Muscle of leg (tissue), 3 donors: ENCODE measurements at regions not wholly inside any gene's neighbourhood (a gene's known extent, or its start where the extent isn't known, plus 50 kb on each side); places are given as distances from the start of the nearest gene placed in this dataset.

Source experiments
- DNase-seq: peaks from one replicate; pipeline ENCODE4 v3.0.0; 2013
- H3K27ac ChIP-seq: one replicate; pipeline ENCODE4 v1.5.1; 2013; ENCODE audit warnings: mild to moderate bottlenecking, low read length, control low read depth
- H3K27me3 ChIP-seq: one replicate; pipeline ENCODE4 v1.6.1; 2013; ENCODE audit warnings: low read length; ENCODE audit not compliant: control insufficient read depth, insufficient read depth
- H3K36me3 ChIP-seq: one replicate; pipeline ENCODE4 v1.6.1; 2013; ENCODE audit warnings: low read length; ENCODE audit not compliant: control insufficient read depth, insufficient read depth
- H3K4me1 ChIP-seq: one replicate; pipeline ENCODE4 v1.6.1; 2013; ENCODE audit warnings: low read length; ENCODE audit not compliant: control insufficient read depth, insufficient read depth
- H3K4me3 ChIP-seq: one replicate; pipeline ENCODE4 v1.5.1; 2013; ENCODE audit warnings: low read length, control low read depth
- H3K9me3 ChIP-seq: replicated peaks from 2 replicates; pipeline ENCODE4 v1.6.1; 2013; ENCODE audit warnings: low read depth, low read length; ENCODE audit not compliant: control insufficient read depth
- WGBS: methylation state at CpG from one replicate; pipeline ENCODE4 v1.1.5; 2013; ENCODE audit warnings: missing lambda C conversion rate; ENCODE audit not compliant: insufficient coverage; 5-methylcytosine and 5-hydroxymethylcytosine counted together

- H3K27ac ChIP-seq: no peak overlapping the region
- DNase-seq: peak; percentile 68
These were observed 831.5 kb upstream of the NR2F2 start for GRCh38 chr15:95498961-95499360.

GRCh38 chr15:95499397-95499796, 831.1 kb upstream of the NR2F2 start:
- 80% methylated on average over 1 of the region's 3 CpGs for WGBS
- H3K27ac ChIP-seq: peak overlapping the region; percentile 8
- no peaks in the 10 kb centered on the region for H3K9me3 ChIP-seq
- peak; percentile 32 for DNase-seq
- no peaks in the 10 kb centered on the region for H3K36me3 ChIP-seq
- H3K4me1 ChIP-seq: no peaks in the 10 kb centered on the region
- H3K27me3 ChIP-seq: no peaks in the 10 kb centered on the region
- H3K4me3 ChIP-seq: no peak overlapping the region

More at GRCh38 chr15:95498961-95499360, 831.5 kb upstream of the NR2F2 start:
- Histone ChIP-seq H3K27me3 (no peaks in the 10 kb centered on the region), H3K36me3 (no peaks in the 10 kb centered on the region), H3K9me3 (no peaks in the 10 kb centered on the region), H3K4me3 (no peak overlapping the region), H3K4me1 (peaks cover 4% of the 10 kb centered on the region)

GRCh38 chr15:95501865-95502264, 828.6 kb upstream of the NR2F2 start:
- no peak for DNase-seq
- no peaks in the 10 kb centered on the region for H3K4me1 ChIP-seq
- H3K4me3 ChIP-seq: no peak overlapping the region
- no peaks in the 10 kb centered on the region for H3K36me3 ChIP-seq
- no peak overlapping the region for H3K27ac ChIP-seq
- H3K9me3 ChIP-seq: no peaks in the 10 kb centered on the region
- H3K27me3 ChIP-seq: no peaks in the 10 kb centered on the region

DNA sequence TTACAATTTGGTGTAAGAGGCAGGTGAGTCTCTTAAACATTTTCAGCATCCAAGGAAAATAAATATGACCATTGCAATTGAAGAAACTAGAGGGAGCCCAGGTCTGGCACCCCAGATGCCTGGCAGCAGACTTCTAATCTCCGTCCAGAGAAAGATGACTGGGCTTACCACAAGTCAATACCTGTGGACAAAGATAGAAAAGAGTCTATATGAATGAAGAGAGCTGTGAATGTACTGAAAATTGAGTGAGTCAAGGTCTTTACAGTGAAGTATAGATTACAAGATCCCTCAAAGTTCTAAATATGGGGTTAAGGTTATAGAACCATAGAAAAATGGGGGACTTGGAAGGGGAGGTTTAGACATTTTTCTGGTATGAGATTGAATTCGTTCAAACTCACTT, 827.4 kb upstream of the NR2F2 start:
- Histone ChIP-seq H3K27ac (no peak overlapping the region), H3K4me3 (no peak overlapping the region), H3K27me3 (no peaks in the 10 kb centered on the region), H3K36me3 (no peaks in the 10 kb centered on the region), H3K9me3 (no peaks in the 10 kb centered on the region), H3K4me1 (no peaks in the 10 kb centered on the region)
- WGBS: 86% methylated on average over 1 of the region's 2 CpGs
- DNase-seq: no peak

- Histone ChIP-seq H3K4me1 (no peaks in the 10 kb centered on the region), H3K36me3 (no peaks in the 10 kb centered on the region), H3K27me3 (no peaks in the 10 kb centered on the region), H3K4me3 (no peak overlapping the region), H3K9me3 (no peaks in the 10 kb centered on the region), H3K27ac (no peak overlapping the region)
- no peak for DNase-seq
- no CpG with 5 or more reads among the region's 3 CpGs for WGBS
These were observed 826.8 kb upstream of the NR2F2 start for GRCh38 chr15:95503640-95504225.

DNA sequence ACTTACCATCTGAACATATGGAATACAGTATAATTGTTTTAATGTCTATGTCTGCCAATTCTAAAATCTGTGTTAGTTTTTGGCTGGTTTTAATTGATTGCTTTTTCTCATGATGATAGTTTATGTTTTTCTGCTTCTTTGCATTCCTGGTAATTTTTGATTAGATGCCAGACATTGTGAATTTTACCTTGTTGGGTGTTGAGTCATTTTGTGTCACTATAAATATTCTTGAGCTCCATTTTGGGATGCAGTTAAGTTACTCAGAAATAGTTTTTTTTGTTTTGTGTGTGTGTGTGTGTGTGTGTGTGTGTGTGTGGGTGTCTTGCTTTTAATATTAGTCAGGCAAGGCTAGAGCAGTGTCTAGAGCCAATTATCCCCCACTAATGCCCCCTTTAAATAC, 818.8 kb upstream of the NR2F2 start:
- no peaks in the 10 kb centered on the region for H3K36me3 ChIP-seq
- H3K4me1 ChIP-seq: no peaks in the 10 kb centered on the region
- no peak overlapping the region for H3K4me3 ChIP-seq

DNA sequence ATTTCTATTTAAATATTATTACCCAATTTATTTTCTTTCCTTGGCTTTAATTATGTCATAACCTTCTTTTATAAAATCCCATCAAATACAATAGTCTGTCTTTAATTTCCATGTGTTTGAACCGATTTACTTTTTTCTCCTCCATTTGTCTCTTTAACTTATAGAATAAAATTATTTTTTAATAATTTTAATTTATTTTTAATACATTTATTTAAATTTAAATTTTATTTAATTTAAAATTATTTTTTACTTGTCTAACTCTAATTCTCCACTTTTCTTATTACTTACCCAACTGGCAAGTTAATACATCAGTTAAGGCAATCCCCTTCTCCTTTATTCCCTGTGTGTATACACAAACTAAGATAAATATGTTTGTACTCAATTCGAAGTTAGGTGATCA, 817.6 kb upstream of the NR2F2 start:
- WGBS: no CpG with 5 or more reads among the region's 2 CpGs
- no peak for DNase-seq
- no peak overlapping the region for H3K27ac ChIP-seq
- H3K9me3 ChIP-seq: no peaks in the 10 kb centered on the region
- H3K4me3 ChIP-seq: no peak overlapping the region
- H3K36me3 ChIP-seq: no peaks in the 10 kb centered on the region
- H3K4me1 ChIP-seq: no peaks in the 10 kb centered on the region
- H3K27me3 ChIP-seq: no peaks in the 10 kb centered on the region

More for the DNA sequence above, 818.8 kb upstream of the NR2F2 start:
- no peaks in the 10 kb centered on the region for H3K9me3 ChIP-seq
- H3K27me3 ChIP-seq: no peaks in the 10 kb centered on the region
- no peak for DNase-seq
- H3K27ac ChIP-seq: no peak overlapping the region

- no peaks in the 10 kb centered on the region for H3K36me3 ChIP-seq
- no peaks in the 10 kb centered on the region for H3K4me1 ChIP-seq
- H3K27ac ChIP-seq: no peak overlapping the region
- DNase-seq: no peak
- 93% methylated on average over 2 of the region's 11 CpGs for WGBS
- H3K9me3 ChIP-seq: no peaks in the 10 kb centered on the region
- no peak overlapping the region for H3K4me3 ChIP-seq
- no peaks in the 10 kb centered on the region for H3K27me3 ChIP-seq
These were observed 810.6 kb upstream of the NR2F2 start for GRCh38 chr15:95519887-95520286.

DNA sequence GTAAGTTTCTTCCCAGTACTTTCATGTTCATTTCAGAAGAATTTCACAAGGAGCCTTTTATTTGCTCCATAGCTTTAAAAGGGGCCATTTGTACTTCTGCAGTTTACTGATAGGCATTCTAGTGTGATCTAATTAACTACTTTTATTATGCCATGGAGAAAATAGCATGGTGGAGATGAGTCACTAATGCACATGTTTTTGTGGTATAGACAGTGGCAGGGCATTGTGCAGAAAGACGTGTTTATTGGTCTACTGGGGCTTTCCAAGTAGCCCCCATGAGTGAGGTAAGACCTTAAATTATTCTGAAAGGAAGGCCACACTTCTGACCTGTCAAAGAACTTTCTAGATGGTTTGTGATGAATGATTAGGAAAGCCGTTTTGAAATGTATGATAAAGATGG, 810.0 kb upstream of the NR2F2 start:
- Histone ChIP-seq H3K27ac (no peak overlapping the region), H3K4me1 (no peaks in the 10 kb centered on the region), H3K4me3 (no peak overlapping the region), H3K36me3 (no peaks in the 10 kb centered on the region), H3K27me3 (no peaks in the 10 kb centered on the region), H3K9me3 (no peaks in the 10 kb centered on the region)
- DNase-seq: no peak
- WGBS: 80% methylated on average over 1 of the region's 2 CpGs

DNA sequence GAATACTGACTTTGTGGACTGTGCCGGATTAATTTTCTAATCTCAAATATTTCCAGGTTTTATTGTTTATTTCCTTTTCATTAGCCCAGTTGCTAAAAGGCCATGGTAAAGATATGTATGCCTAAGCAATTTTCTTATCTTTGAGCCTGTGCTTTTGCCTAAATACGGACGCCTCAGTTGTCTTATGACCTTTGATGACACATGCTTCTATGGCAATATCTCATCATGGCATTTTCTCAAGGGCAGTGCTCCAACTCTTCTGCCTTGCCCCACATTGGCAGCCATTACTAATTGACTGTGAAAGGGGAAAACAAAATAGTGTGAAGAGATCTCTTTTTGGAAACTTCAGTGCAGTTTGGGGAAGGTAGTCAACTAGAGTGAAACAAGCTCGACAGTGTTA, 809.6 kb upstream of the NR2F2 start:
- no peaks in the 10 kb centered on the region for H3K9me3 ChIP-seq
- H3K36me3 ChIP-seq: no peaks in the 10 kb centered on the region
- H3K4me3 ChIP-seq: no peak overlapping the region
- no peaks in the 10 kb centered on the region for H3K4me1 ChIP-seq
- no peak overlapping the region for H3K27ac ChIP-seq
- H3K27me3 ChIP-seq: no peaks in the 10 kb centered on the region
- 75% methylated on average over 2 of the region's 4 CpGs for WGBS
- no peak for DNase-seq

GRCh38 chr15:95522533-95522932, 808.0 kb upstream of the NR2F2 start:
- Histone ChIP-seq H3K27me3 (no peaks in the 10 kb centered on the region), H3K4me3 (no peak overlapping the region), H3K27ac (no peak overlapping the region), H3K36me3 (no peaks in the 10 kb centered on the region), H3K9me3 (no peaks in the 10 kb centered on the region), H3K4me1 (no peaks in the 10 kb centered on the region)
- DNase-seq: no peak
- WGBS: no CpG with 5 or more reads among the region's 3 CpGs
